Suprapubic skin (tissue), 4 donors: ENCODE measurements at regions not wholly inside any gene's neighbourhood (a gene's known extent, or its start where the extent isn't known, plus 50 kb on each side); places are given as distances from the start of the nearest gene placed in this dataset.
A peak's percentile ranks its signal among the peaks of the same experiment; 100 is the strongest.

Source experiments
- DNase-seq, 2 donors: peaks; one replicate each; pipeline ENCODE4 v3.0.0-alpha.2; 2019; ENCODE audit warnings: low spot score in 2 of 2
- H3K27ac ChIP-seq: fragments of 200-600 bp; sonication (generic); one replicate; pipeline ENCODE4 v1.5.1; 2019
- H3K27me3 ChIP-seq: fragments of 200-600 bp; sonication (generic); one replicate; pipeline ENCODE4 v1.5.1; 2019
- H3K36me3 ChIP-seq: fragments of 200-600 bp; sonication (generic); one replicate; pipeline ENCODE4 v1.5.1; 2019
- H3K4me1 ChIP-seq: fragments of 200-600 bp; sonication (generic); one replicate; pipeline ENCODE4 v1.5.1; 2019
- H3K4me3 ChIP-seq: fragments of 200-600 bp; sonication (generic); one replicate; pipeline ENCODE4 v1.5.1; 2019; ENCODE audit warnings: mild to moderate bottlenecking
- H3K9me3 ChIP-seq: fragments of 200-600 bp; sonication (generic); one replicate; pipeline ENCODE4 v1.5.1; 2019
- EP300 ChIP-seq: sonication (generic); formaldehyde crosslinking; IDR thresholded peaks from one replicate; pipeline ENCODE4 v1.6.1; 2017; ENCODE audit warnings: antibody characterized with exemption
- POLR2A ChIP-seq, 2 donors: fragments of 450-650 bp; IDR thresholded peaks; one replicate each; pipeline ENCODE4 v1.6.1; 2017; ENCODE audit warnings: antibody characterized with exemption in 2 of 2, mild to moderate bottlenecking in 2 of 2, moderate library complexity in 2 of 2
- POLR2AphosphoS5 ChIP-seq, 3 donors: sonication (generic); formaldehyde crosslinking; IDR thresholded peaks; one replicate each; pipeline ENCODE4 v1.6.1; 2017; ENCODE audit warnings: antibody characterized with exemption in 3 of 3
- WGBS: methylation state at CpG from one replicate; pipeline ENCODE4 v1.1.5; 2018; 5-methylcytosine and 5-hydroxymethylcytosine counted together
- TF ChIP-seq, protein P1 (sequence below), 2 donors: fragments of 200-600 bp in 1 of 2; fragments of 450-650 bp in 1 of 2; sonication (generic) in 1 of 2; IDR thresholded peaks; one replicate each; pipeline ENCODE4 v1.5.1; 2016 to 2019; ENCODE audit warnings: antibody characterized with exemption in 2 of 2, mild to moderate bottlenecking in 1 of 2, moderate library complexity in 1 of 2

DNA sequence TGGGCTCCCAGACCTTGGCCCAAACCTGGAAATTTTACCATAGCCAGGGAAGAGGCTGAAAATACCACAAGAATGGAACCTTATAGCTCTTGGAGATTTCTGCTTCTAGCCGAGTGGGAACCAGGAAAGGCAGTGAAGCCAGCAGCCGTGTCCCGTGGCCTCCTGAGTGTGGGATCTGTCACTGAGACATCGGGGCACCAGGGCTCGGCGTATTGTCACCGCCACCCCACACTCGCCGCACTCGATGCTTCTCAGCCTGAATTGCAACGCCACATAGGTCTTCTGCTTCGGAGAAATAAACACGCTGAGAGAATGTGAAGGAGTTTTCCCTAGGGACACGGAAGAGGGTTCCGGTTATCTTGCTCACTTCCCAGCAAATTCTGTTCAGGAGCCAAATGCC is 61.5 kb downstream of the DLL1 start:
- Histone ChIP-seq H3K36me3 (no peaks in the 10 kb centered on the region), H3K9me3 (no peaks in the 10 kb centered on the region), H3K27me3 (peaks cover 24% of the 10 kb centered on the region), H3K27ac (no peak overlapping the region), H3K4me3 (no peak overlapping the region), H3K4me1 (peaks cover 20% of the 10 kb centered on the region)
- DNase-seq, result no peak
- WGBS, result 94% methylated on average over 15 of the region's 15 CpGs
- no peak for TF ChIP-seq EP300
- TF ChIP-seq, protein P1, sequence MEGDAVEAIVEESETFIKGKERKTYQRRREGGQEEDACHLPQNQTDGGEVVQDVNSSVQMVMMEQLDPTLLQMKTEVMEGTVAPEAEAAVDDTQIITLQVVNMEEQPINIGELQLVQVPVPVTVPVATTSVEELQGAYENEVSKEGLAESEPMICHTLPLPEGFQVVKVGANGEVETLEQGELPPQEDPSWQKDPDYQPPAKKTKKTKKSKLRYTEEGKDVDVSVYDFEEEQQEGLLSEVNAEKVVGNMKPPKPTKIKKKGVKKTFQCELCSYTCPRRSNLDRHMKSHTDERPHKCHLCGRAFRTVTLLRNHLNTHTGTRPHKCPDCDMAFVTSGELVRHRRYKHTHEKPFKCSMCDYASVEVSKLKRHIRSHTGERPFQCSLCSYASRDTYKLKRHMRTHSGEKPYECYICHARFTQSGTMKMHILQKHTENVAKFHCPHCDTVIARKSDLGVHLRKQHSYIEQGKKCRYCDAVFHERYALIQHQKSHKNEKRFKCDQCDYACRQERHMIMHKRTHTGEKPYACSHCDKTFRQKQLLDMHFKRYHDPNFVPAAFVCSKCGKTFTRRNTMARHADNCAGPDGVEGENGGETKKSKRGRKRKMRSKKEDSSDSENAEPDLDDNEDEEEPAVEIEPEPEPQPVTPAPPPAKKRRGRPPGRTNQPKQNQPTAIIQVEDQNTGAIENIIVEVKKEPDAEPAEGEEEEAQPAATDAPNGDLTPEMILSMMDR (IDR thresholded peaks at IDR 0.05), result no peak
- no peak for TF ChIP-seq POLR2A (IDR thresholded peaks at IDR 0.05)
- no peak for TF ChIP-seq POLR2AphosphoS5 (IDR thresholded peaks at IDR 0.05)

DNA sequence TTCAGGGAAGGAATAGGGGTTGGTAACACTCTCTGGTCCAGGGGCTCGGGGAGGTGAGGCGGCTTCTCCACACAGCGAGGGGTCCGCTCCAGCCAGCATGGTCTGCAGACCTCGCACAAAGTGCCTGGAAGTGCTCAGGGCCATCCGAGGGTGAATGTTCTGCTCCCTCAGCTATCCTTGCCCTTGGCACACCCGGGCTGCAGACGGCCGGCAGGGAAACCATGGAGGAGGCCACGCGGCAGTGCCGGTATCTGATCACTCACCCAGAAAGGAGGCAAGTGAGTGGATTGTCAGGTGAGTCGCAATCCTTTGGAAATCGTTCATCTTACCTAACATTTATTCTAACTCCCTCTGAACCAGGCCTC is 62.0 kb downstream of the DLL1 start:
- DNase-seq, result no peak
- peaks cover 24% of the 10 kb centered on the region for H3K27me3 ChIP-seq
- no peak overlapping the region for H3K27ac ChIP-seq
- no peaks in the 10 kb centered on the region for H3K36me3 ChIP-seq
- no peak overlapping the region for H3K4me3 ChIP-seq
- TF ChIP-seq, protein P1 (IDR thresholded peaks at IDR 0.05), result no peak
- no peak for TF ChIP-seq POLR2A (IDR thresholded peaks at IDR 0.05)
- no peak for TF ChIP-seq EP300
- no peak for TF ChIP-seq POLR2AphosphoS5 (IDR thresholded peaks at IDR 0.05)
- H3K4me1 ChIP-seq, result peaks cover 24% of the 10 kb centered on the region
- H3K9me3 ChIP-seq, result no peaks in the 10 kb centered on the region
- 83% methylated on average over 8 of the region's 14 CpGs for WGBS

DNA sequence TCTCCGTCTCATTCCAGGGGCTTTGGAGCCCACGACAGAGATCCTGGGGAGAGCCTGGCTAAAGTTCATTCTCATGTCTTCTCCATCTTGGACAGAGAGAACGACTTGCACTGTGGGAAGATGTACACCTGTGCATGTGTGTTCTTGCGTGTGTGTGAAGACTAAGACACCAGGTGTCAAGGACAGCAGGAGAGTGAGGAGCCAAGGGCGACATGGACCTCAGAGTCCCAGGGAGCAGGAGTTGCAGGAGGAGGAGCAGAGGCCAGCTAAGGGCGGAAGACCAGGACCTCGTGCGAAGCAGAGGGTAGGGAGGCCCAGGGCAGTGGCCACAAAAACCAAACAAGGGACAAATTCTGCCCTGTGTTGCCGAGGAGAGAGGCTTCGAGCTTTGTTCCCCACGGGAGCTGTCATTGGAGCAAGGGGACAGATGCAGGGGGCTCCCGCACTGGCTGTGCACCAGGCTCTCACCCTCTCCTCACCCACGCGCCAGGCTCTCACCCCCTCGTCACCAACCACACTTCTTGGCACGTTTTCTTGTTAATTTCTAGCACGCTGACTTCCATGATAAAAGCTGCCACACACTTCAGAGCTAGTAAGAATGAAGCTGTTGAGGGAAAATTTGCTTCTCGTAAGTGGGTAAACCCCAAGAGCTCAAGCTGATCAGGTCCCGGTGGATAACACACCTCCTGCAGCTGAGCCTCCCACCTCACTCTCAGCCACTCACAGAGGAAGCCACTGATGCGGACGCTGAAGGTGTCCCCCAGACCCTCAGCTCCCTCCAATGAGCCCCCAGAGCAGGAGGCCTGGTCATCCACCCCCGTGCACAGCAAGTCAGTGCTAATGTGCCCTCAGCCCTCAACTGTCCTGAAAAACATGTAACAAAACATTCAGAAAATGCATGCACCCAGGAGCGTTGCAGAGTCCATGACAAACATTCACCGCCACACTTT is 62.6 kb downstream of the DLL1 start:
- TF ChIP-seq, protein P1 (IDR thresholded peaks at IDR 0.05), result no peak
- no peak for TF ChIP-seq EP300
- 85% methylated on average over 24 of the region's 24 CpGs for WGBS
- peaks cover 31% of the 10 kb centered on the region for H3K4me1 ChIP-seq

DNA sequence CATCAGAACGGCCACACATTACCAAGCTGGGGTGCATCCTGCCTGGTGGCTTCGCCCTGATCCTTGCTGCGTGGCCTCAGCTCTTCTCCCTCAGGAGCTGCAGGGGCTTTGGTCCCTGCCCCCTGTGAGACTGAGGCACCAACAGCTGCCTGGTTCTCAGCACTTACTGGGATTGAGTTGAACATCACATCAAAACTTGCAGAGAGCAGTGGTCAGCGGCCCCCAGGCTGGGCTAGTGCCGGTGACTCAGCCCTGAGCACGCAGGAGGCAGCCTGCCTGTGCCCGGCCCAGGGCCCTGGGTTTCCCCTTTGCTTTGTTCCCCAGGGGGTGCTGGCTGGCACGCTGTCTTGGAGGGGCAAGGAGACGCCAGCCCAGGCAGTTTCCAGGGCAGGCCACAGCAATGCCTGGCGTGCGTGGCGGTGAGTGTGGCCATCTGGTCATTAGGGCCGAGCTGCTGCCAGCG is 63.3 kb downstream of the DLL1 start:
- no peaks in the 10 kb centered on the region for H3K36me3 ChIP-seq
- no peaks in the 10 kb centered on the region for H3K9me3 ChIP-seq
- peak; percentile 52 to 75 for DNase-seq
- no peak overlapping the region for H3K4me3 ChIP-seq
- H3K27me3 ChIP-seq, result peaks cover 31% of the 10 kb centered on the region
- no peak overlapping the region for H3K27ac ChIP-seq
- 81% methylated on average over 10 of the region's 14 CpGs for WGBS
- H3K4me1 ChIP-seq, result peaks cover 38% of the 10 kb centered on the region
- no peak for TF ChIP-seq POLR2A (IDR thresholded peaks at IDR 0.05)
- TF ChIP-seq, protein P1 (IDR thresholded peaks at IDR 0.05), result no peak
- no peak for TF ChIP-seq POLR2AphosphoS5 (IDR thresholded peaks at IDR 0.05)

More for the DNA sequence above, 62.6 kb downstream of the DLL1 start:
- H3K27ac ChIP-seq, result no peak overlapping the region
- peak; percentile 42 to 48 for DNase-seq
- peaks cover 24% of the 10 kb centered on the region for H3K27me3 ChIP-seq
- H3K9me3 ChIP-seq, result no peaks in the 10 kb centered on the region
- H3K36me3 ChIP-seq, result no peaks in the 10 kb centered on the region
- H3K4me3 ChIP-seq, result no peak overlapping the region

DNA sequence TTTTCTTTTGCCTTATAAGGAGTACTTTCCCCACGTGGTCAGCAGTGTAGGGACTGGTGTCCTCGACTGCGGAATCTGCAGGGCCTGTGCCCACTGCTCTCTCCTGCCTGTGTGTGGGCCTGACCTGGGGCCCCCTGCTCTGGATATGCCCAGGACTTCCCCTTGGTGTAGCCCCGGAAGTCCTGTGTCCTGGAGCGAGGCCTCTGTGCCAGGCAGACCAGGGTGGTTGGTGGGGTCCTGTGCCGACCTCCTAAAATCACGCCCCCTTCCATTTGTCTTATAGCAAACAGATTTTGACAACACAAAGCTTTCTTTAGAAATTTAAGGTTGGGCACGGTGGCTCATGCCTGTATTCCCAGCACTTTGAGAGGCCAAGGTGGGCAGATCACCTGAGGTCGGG is 64.2 kb downstream of the DLL1 start:
- Histone ChIP-seq H3K9me3 (no peaks in the 10 kb centered on the region), H3K27ac (no peak overlapping the region), H3K36me3 (no peaks in the 10 kb centered on the region), H3K27me3 (peaks cover 40% of the 10 kb centered on the region), H3K4me1 (peaks cover 38% of the 10 kb centered on the region), H3K4me3 (no peak overlapping the region)
- TF ChIP-seq, protein P1 (IDR thresholded peaks at IDR 0.05), result no peak
- TF ChIP-seq POLR2A (IDR thresholded peaks at IDR 0.05) (no peak), POLR2AphosphoS5 (IDR thresholded peaks at IDR 0.05) (no peak), EP300 (no peak)
- peak; percentile 43 to 70 for DNase-seq
- WGBS, result 55% methylated on average over 7 of the region's 9 CpGs
